HL-60 (cell line): ENCODE measurements at regions not wholly inside any gene's neighbourhood (a gene's known extent, or its start where the extent isn't known, plus 50 kb on each side); places are given as distances from the start of the nearest gene placed in this dataset.

ENCODE experiments used
- GABPA ChIP-seq: IDR thresholded peaks from 2 replicates; pipeline ENCODE4 v1.6.1; 2012; ENCODE audit warnings: low read depth
- POLR2AphosphoS5 ChIP-seq: IDR thresholded peaks from 2 replicates; pipeline ENCODE4 v1.6.1; 2012; ENCODE audit warnings: low read depth
- SPI1 ChIP-seq: IDR thresholded peaks from 2 replicates; pipeline ENCODE4 v1.6.1; 2012; ENCODE audit warnings: low read depth, mild to moderate bottlenecking, borderline replicate concordance
- TF ChIP-seq, protein P1 (sequence below): IDR thresholded peaks from one replicate; pipeline ENCODE4 v1.5.1; 2011; ENCODE audit warnings: low read length, control low read depth, inconsistent platforms; ENCODE audit not compliant: insufficient read depth
- TF ChIP-seq, protein P2 (sequence below): IDR thresholded peaks from 2 replicates; pipeline ENCODE4 v1.6.1; 2012; ENCODE audit warnings: low read depth; ENCODE audit not compliant: insufficient replicate concordance

DNA sequence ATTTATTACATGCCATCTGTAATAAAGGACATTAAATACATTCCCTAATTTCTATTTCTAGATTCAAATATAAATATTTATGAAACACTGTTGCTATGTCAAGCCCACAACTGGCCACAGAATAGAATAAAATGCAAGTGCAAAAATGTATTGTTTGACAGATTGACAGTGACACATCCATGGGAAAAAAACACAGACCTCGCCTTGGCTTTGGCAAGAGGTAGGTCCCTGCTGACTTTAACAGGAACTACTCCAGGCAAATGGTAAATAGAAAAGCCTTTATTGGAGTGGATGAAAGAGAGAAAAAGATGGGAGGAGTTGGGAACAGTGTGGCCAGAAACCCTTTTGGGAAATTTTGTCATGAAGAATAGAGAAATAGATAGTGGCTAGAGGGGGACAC is 622.9 kb downstream of the UTRN start:
- TF ChIP-seq, protein P1, sequence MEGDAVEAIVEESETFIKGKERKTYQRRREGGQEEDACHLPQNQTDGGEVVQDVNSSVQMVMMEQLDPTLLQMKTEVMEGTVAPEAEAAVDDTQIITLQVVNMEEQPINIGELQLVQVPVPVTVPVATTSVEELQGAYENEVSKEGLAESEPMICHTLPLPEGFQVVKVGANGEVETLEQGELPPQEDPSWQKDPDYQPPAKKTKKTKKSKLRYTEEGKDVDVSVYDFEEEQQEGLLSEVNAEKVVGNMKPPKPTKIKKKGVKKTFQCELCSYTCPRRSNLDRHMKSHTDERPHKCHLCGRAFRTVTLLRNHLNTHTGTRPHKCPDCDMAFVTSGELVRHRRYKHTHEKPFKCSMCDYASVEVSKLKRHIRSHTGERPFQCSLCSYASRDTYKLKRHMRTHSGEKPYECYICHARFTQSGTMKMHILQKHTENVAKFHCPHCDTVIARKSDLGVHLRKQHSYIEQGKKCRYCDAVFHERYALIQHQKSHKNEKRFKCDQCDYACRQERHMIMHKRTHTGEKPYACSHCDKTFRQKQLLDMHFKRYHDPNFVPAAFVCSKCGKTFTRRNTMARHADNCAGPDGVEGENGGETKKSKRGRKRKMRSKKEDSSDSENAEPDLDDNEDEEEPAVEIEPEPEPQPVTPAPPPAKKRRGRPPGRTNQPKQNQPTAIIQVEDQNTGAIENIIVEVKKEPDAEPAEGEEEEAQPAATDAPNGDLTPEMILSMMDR = no peak
- TF ChIP-seq, protein P2, sequence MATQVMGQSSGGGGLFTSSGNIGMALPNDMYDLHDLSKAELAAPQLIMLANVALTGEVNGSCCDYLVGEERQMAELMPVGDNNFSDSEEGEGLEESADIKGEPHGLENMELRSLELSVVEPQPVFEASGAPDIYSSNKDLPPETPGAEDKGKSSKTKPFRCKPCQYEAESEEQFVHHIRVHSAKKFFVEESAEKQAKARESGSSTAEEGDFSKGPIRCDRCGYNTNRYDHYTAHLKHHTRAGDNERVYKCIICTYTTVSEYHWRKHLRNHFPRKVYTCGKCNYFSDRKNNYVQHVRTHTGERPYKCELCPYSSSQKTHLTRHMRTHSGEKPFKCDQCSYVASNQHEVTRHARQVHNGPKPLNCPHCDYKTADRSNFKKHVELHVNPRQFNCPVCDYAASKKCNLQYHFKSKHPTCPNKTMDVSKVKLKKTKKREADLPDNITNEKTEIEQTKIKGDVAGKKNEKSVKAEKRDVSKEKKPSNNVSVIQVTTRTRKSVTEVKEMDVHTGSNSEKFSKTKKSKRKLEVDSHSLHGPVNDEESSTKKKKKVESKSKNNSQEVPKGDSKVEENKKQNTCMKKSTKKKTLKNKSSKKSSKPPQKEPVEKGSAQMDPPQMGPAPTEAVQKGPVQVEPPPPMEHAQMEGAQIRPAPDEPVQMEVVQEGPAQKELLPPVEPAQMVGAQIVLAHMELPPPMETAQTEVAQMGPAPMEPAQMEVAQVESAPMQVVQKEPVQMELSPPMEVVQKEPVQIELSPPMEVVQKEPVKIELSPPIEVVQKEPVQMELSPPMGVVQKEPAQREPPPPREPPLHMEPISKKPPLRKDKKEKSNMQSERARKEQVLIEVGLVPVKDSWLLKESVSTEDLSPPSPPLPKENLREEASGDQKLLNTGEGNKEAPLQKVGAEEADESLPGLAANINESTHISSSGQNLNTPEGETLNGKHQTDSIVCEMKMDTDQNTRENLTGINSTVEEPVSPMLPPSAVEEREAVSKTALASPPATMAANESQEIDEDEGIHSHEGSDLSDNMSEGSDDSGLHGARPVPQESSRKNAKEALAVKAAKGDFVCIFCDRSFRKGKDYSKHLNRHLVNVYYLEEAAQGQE = no peak
- TF ChIP-seq POLR2AphosphoS5 (no peak), GABPA (no peak), SPI1 (no peak)
